Daoy (cell line): ENCODE measurements at regions not wholly inside any gene's neighbourhood (a gene's known extent, or its start where the extent isn't known, plus 50 kb on each side); places are given as distances from the start of the nearest gene placed in this dataset.
A peak's percentile ranks its signal among the peaks of the same experiment; 100 is the strongest.

ENCODE experiments used
- DNase-seq: peaks from one replicate; pipeline ENCODE4 v3.0.0-alpha.2; 2015; ENCODE audit warnings: low read depth

- DNase-seq = no peak
Observed at GRCh38 chr2:161020437-161020836, 139.8 kb upstream of the TANK start.

- no peak for DNase-seq
Observed at GRCh38 chr2:161028581-161028980, 131.6 kb upstream of the TANK start.

- DNase-seq = no peak
Observed at GRCh38 chr2:161029321-161029720, 130.9 kb upstream of the TANK start.

- DNase-seq = peak; percentile 84
Observed at GRCh38 chr2:161030260-161031063, 129.8 kb upstream of the TANK start.

- no peak for DNase-seq
Observed at GRCh38 chr2:161031511-161031910, 128.7 kb upstream of the TANK start.

- DNase-seq = no peak
Observed at GRCh38 chr2:161032635-161033034, 127.6 kb upstream of the TANK start.

- DNase-seq = no peak
Observed at GRCh38 chr2:161033059-161033660, 127.1 kb upstream of the TANK start.

GRCh38 chr2:161036926-161037325 is 123.3 kb upstream of the TANK start:
- no peak for DNase-seq

- no peak for DNase-seq
Observed at GRCh38 chr2:161039071-161039470, 121.2 kb upstream of the TANK start.

- no peak for DNase-seq
Observed at GRCh38 chr2:161041356-161041755, 118.9 kb upstream of the TANK start.

GRCh38 chr2:161042990-161043625 is 117.1 kb upstream of the TANK start:
- no peak for DNase-seq

- no peak for DNase-seq
Observed at GRCh38 chr2:161044095-161044865, 115.9 kb upstream of the TANK start.

GRCh38 chr2:161044921-161045320 is 115.3 kb upstream of the TANK start:
- no peak for DNase-seq

GRCh38 chr2:161045726-161046125 is 114.5 kb upstream of the TANK start:
- no peak for DNase-seq

- DNase-seq = no peak
Observed at GRCh38 chr2:161046876-161047275, 113.4 kb upstream of the TANK start.

- no peak for DNase-seq
Observed at GRCh38 chr2:161048317-161048716, 111.9 kb upstream of the TANK start.

GRCh38 chr2:161049559-161049958 is 110.7 kb upstream of the TANK start:
- no peak for DNase-seq

GRCh38 chr2:161052214-161052613 is 108.0 kb upstream of the TANK start:
- DNase-seq = no peak

GRCh38 chr2:161055289-161055688 is 104.9 kb upstream of the TANK start:
- DNase-seq = no peak

GRCh38 chr2:161059388-161059787 is 100.8 kb upstream of the TANK start:
- no peak for DNase-seq

- DNase-seq = no peak
Observed at GRCh38 chr2:161061786-161062185, 98.4 kb upstream of the TANK start.
